Retinal pigment epithelial cell (primary cell): ENCODE measurements at regions not wholly inside any gene's neighbourhood (a gene's known extent, or its start where the extent isn't known, plus 50 kb on each side); places are given as distances from the start of the nearest gene placed in this dataset.

Experiments used
- DNase-seq: peaks from one replicate; pipeline ENCODE4 v3.0.0-alpha.2; 2010; ENCODE audit warnings: low read depth
- H3K4me3 ChIP-seq: 2 replicates; pipeline ENCODE4 v1.5.1; 2011; ENCODE audit warnings: mild to moderate bottlenecking, low read length, control low read depth, moderate library complexity
- CTCF ChIP-seq: conservative IDR thresholded peaks from 2 replicates; pipeline ENCODE4 v1.5.1; 2011; ENCODE audit warnings: low read depth, low read length, control low read depth, inconsistent platforms

- DNase-seq: no peak
- no peak for TF ChIP-seq CTCF
- no peak overlapping the region for H3K4me3 ChIP-seq
Observed at GRCh38 chr7:85705076-85705475, 518.2 kb upstream of the SEMA3D start.

DNA sequence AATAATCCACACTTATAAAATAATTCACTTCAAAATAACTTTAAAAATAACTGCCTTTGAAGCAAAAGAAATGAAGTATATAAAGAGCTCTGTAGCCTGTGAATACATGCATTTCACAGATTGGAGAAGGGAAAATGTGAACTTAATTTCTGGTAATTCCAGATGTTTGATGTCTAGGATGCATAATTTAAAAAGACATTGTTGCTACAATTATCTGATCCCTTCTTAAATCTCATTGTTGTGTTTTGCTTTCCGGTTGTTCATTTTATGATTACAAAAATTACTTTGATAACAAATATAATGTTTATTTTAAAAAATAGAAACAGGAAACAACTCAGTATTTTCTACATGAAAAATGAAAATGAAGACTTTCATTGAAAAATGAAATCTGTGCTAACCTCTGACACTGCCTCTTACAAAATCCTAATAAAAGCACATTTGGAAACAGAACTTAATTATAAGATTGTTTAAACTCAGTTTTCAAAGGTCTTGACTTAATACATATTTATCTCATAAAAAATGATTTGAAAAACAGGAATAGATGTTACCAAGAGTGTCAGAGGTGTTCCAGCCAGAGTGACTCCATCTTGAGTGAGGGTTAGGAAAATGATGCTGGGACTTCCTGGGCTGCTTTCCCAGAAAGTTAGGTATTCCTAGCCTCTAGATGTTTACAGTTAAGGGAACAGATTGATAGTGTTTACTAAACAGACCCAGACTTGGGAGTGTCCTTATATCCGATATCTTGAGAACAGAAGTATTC is 516.6 kb upstream of the SEMA3D start:
- TF ChIP-seq CTCF: no peak
- DNase-seq: no peak

GRCh38 chr7:85702348-85702747 is 515.5 kb upstream of the SEMA3D start:
- no peak for DNase-seq

More for the DNA sequence above, 516.6 kb upstream of the SEMA3D start:
- no peak overlapping the region for H3K4me3 ChIP-seq

DNA sequence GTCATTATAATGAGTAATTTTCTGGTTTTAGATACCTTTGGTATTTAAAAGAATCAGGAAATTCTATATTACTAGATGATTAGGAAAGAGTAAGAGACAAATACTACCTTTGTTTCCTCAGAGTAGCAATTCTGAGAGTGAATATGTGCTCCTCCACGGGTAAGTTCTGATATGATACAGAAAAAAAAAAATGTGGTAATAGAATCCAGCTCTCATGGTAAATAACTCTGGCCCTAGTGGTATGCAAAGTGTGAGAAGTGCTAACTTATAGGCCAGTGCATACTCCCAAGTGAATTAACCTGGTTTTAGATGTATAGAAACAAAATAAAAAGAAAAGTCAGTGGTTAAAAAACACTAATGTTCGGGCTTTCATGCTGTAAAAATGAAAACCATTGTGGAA is 512.6 kb upstream of the SEMA3D start:
- no peak for TF ChIP-seq CTCF

More at GRCh38 chr7:85702348-85702747, 515.5 kb upstream of the SEMA3D start:
- TF ChIP-seq CTCF: no peak
- H3K4me3 ChIP-seq: no peak overlapping the region

GRCh38 chr7:85695533-85695932 is 508.7 kb upstream of the SEMA3D start:
- no peak for TF ChIP-seq CTCF
- H3K4me3 ChIP-seq: no peak overlapping the region
- no peak for DNase-seq

More for the DNA sequence above, 512.6 kb upstream of the SEMA3D start:
- no peak overlapping the region for H3K4me3 ChIP-seq
- DNase-seq: no peak

- TF ChIP-seq CTCF: no peak
- DNase-seq: no peak
- no peak overlapping the region for H3K4me3 ChIP-seq
Observed at GRCh38 chr7:85695041-85695440, 508.2 kb upstream of the SEMA3D start.

DNA sequence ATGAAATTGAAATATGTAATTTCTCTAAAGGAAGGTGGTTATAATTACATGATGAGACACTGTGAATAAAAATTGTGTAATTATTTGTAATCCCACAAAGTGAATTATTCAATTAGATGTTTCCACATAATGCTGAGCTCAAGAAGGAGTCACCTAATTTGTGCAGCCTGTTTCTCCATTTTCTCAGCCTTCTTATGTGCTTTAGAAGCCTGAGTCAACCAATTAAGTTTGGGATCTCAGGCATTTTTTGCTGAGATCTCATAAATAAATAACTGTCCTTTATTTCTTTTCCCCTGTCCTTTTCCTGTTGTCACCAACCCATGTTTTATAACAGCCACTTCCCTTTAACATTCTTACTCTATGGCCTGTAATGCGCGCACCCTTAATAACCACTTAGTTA is 506.5 kb upstream of the SEMA3D start:
- no peak for TF ChIP-seq CTCF
- DNase-seq: no peak
- H3K4me3 ChIP-seq: no peak overlapping the region
